ENCODE measurements at regions not wholly inside any gene's neighbourhood (a gene's known extent, or its start where the extent isn't known, plus 50 kb on each side); places are given as distances from the start of the nearest gene placed in this dataset.

GRCh38 chr12:98424726-98425401, 90.5 kb upstream of the TMPO start:
- DNase-seq, result peak; percentile 76
- no peaks in the 10 kb centered on the region for H3K36me3 Mint-ChIP-seq (ENCODE audit: low read depth)
- no peak overlapping the region for H3K27ac Mint-ChIP-seq
- intact Hi-C loops (cut with micrococcal nuclease), result loop anchor here (1.0 to 5.0 kb wide), 8 partner anchors 62 to 573 kb away; partner anchors contain the start of genes APAF1, IKBIP and SLC25A3
- H3K4me1 Mint-ChIP-seq (ENCODE audit: low read depth), result peaks cover 4% of the 10 kb centered on the region
- CTCF ChIA-PET, result interaction anchor here (0.7 to 1.7 kb wide), 3 partner anchors 11 to 24 kb away, joined by 3 to 7 read pairs (median 4); no protein-coding TSS in a partner anchor
- H3K27me3 Mint-ChIP-seq (ENCODE audit: low read depth), result no peaks in the 10 kb centered on the region
- no peak overlapping the region for H3K4me3 Mint-ChIP-seq
- no peaks in the 10 kb centered on the region for H3K9me3 Mint-ChIP-seq

GRCh38 chr12:98425859-98426258, 89.5 kb upstream of the TMPO start:
- CTCF ChIA-PET, result interaction anchor here (0.6 to 1.4 kb wide), 5 partner anchors 10 to 1753 kb away, joined by 3 to 5 read pairs (median 3); no protein-coding TSS in a partner anchor
- intact Hi-C loops (cut with micrococcal nuclease), result loop anchor here (1.0 to 5.0 kb wide), 8 partner anchors 61 to 572 kb away; partner anchors contain the start of genes APAF1, IKBIP and SLC25A3
- peaks cover 4% of the 10 kb centered on the region for H3K4me1 Mint-ChIP-seq (ENCODE audit: low read depth)
- DNase-seq, result no peak
- H3K9me3 Mint-ChIP-seq, result no peaks in the 10 kb centered on the region
- H3K27ac Mint-ChIP-seq, result no peak overlapping the region
- H3K27me3 Mint-ChIP-seq (ENCODE audit: low read depth), result no peaks in the 10 kb centered on the region
- H3K4me3 Mint-ChIP-seq, result no peak overlapping the region
- H3K36me3 Mint-ChIP-seq (ENCODE audit: low read depth), result no peaks in the 10 kb centered on the region

GRCh38 chr12:98431089-98431488, 84.3 kb upstream of the TMPO start:
- no peak overlapping the region for H3K4me3 Mint-ChIP-seq
- peaks cover 11% of the 10 kb centered on the region for H3K27me3 Mint-ChIP-seq (ENCODE audit: low read depth)
- peaks cover 3% of the 10 kb centered on the region for H3K9me3 Mint-ChIP-seq
- CTCF ChIA-PET, result no interaction called here
- no peaks in the 10 kb centered on the region for H3K4me1 Mint-ChIP-seq (ENCODE audit: low read depth)
- DNase-seq, result no peak
- no peaks in the 10 kb centered on the region for H3K36me3 Mint-ChIP-seq (ENCODE audit: low read depth)
- intact Hi-C loops (cut with micrococcal nuclease), result no loop called here
- no peak overlapping the region for H3K27ac Mint-ChIP-seq

- Mint-ChIP-seq H3K36me3 (ENCODE audit: low read depth) (no peaks in the 10 kb centered on the region), H3K4me3 (no peak overlapping the region), H3K9me3 (peaks cover 3% of the 10 kb centered on the region), H3K4me1 (ENCODE audit: low read depth) (no peaks in the 10 kb centered on the region), H3K27ac (no peak overlapping the region), H3K27me3 (ENCODE audit: low read depth) (peaks cover 28% of the 10 kb centered on the region)
- no peak for DNase-seq
- CTCF ChIA-PET, result no interaction called here
- intact Hi-C loops (cut with micrococcal nuclease), result no loop called here
These were observed 78.2 kb upstream of the TMPO start for GRCh38 chr12:98437166-98437565.

GRCh38 chr12:98437806-98438595, 77.4 kb upstream of the TMPO start:
- DNase-seq, result no peak
- Mint-ChIP-seq H3K4me3 (no peak overlapping the region), H3K4me1 (ENCODE audit: low read depth) (no peaks in the 10 kb centered on the region), H3K27ac (no peak overlapping the region), H3K36me3 (ENCODE audit: low read depth) (no peaks in the 10 kb centered on the region), H3K27me3 (ENCODE audit: low read depth) (peaks cover 28% of the 10 kb centered on the region), H3K9me3 (peaks cover 3% of the 10 kb centered on the region)
- CTCF ChIA-PET, result interaction anchor here (0.6 kb wide), 1 partner anchor 374 kb away, joined by 4 read pairs; no protein-coding TSS in a partner anchor
- intact Hi-C loops (cut with micrococcal nuclease), result no loop called here

- intact Hi-C loops (cut with micrococcal nuclease), result no loop called here
- H3K27ac Mint-ChIP-seq, result no peak overlapping the region
- H3K27me3 Mint-ChIP-seq (ENCODE audit: low read depth), result peaks cover 28% of the 10 kb centered on the region
- H3K4me1 Mint-ChIP-seq (ENCODE audit: low read depth), result no peaks in the 10 kb centered on the region
- CTCF ChIA-PET, result no interaction called here
- no peak overlapping the region for H3K4me3 Mint-ChIP-seq
- no peaks in the 10 kb centered on the region for H3K36me3 Mint-ChIP-seq (ENCODE audit: low read depth)
- no peak for DNase-seq
- peaks cover 3% of the 10 kb centered on the region for H3K9me3 Mint-ChIP-seq
These were observed 76.6 kb upstream of the TMPO start for GRCh38 chr12:98438656-98439230.

GRCh38 chr12:98439471-98439951, 75.9 kb upstream of the TMPO start:
- Mint-ChIP-seq H3K36me3 (ENCODE audit: low read depth) (no peaks in the 10 kb centered on the region), H3K9me3 (peaks cover 3% of the 10 kb centered on the region), H3K27ac (no peak overlapping the region), H3K27me3 (ENCODE audit: low read depth) (peaks cover 28% of the 10 kb centered on the region), H3K4me1 (ENCODE audit: low read depth) (no peaks in the 10 kb centered on the region), H3K4me3 (no peak overlapping the region)
- CTCF ChIA-PET, result no interaction called here
- intact Hi-C loops (cut with micrococcal nuclease), result no loop called here
- no peak for DNase-seq

GRCh38 chr12:98439981-98440581, 75.3 kb upstream of the TMPO start:
- H3K36me3 Mint-ChIP-seq (ENCODE audit: low read depth), result no peaks in the 10 kb centered on the region
- no peak overlapping the region for H3K27ac Mint-ChIP-seq
- CTCF ChIA-PET, result no interaction called here
- peak; percentile 11 for DNase-seq
- intact Hi-C loops (cut with micrococcal nuclease), result no loop called here
- no peaks in the 10 kb centered on the region for H3K4me1 Mint-ChIP-seq (ENCODE audit: low read depth)
- H3K4me3 Mint-ChIP-seq, result no peak overlapping the region
- H3K27me3 Mint-ChIP-seq (ENCODE audit: low read depth), result peaks cover 25% of the 10 kb centered on the region
- H3K9me3 Mint-ChIP-seq, result peaks cover 3% of the 10 kb centered on the region

GRCh38 chr12:98446060-98446459, 69.3 kb upstream of the TMPO start:
- Mint-ChIP-seq H3K4me1 (ENCODE audit: low read depth) (no peaks in the 10 kb centered on the region), H3K36me3 (ENCODE audit: low read depth) (no peaks in the 10 kb centered on the region), H3K27me3 (ENCODE audit: low read depth) (peaks cover 9% of the 10 kb centered on the region), H3K4me3 (no peak overlapping the region), H3K27ac (no peak overlapping the region), H3K9me3 (no peaks in the 10 kb centered on the region)
- DNase-seq, result no peak
- CTCF ChIA-PET, result no interaction called here
- intact Hi-C loops (cut with micrococcal nuclease), result no loop called here

- no peak for DNase-seq
- H3K27ac Mint-ChIP-seq, result no peak overlapping the region
- no peaks in the 10 kb centered on the region for H3K36me3 Mint-ChIP-seq (ENCODE audit: low read depth)
- H3K4me1 Mint-ChIP-seq (ENCODE audit: low read depth), result no peaks in the 10 kb centered on the region
- intact Hi-C loops (cut with micrococcal nuclease), result no loop called here
- CTCF ChIA-PET, result no interaction called here
- H3K9me3 Mint-ChIP-seq, result no peaks in the 10 kb centered on the region
- peaks cover 8% of the 10 kb centered on the region for H3K27me3 Mint-ChIP-seq (ENCODE audit: low read depth)
- H3K4me3 Mint-ChIP-seq, result no peak overlapping the region
These were observed 68.7 kb upstream of the TMPO start for GRCh38 chr12:98446682-98447081.

- Mint-ChIP-seq H3K4me3 (no peak overlapping the region), H3K9me3 (no peaks in the 10 kb centered on the region), H3K4me1 (ENCODE audit: low read depth) (peaks cover 7% of the 10 kb centered on the region), H3K27ac (no peak overlapping the region), H3K27me3 (ENCODE audit: low read depth) (peaks cover 9% of the 10 kb centered on the region), H3K36me3 (ENCODE audit: low read depth) (no peaks in the 10 kb centered on the region)
- intact Hi-C loops (cut with micrococcal nuclease), result no loop called here
- CTCF ChIA-PET, result no interaction called here
- DNase-seq, result no peak
These were observed 65.8 kb upstream of the TMPO start for GRCh38 chr12:98449584-98449983.

- intact Hi-C loops (cut with micrococcal nuclease), result no loop called here
- no peak for DNase-seq
- peaks cover 26% of the 10 kb centered on the region for H3K27me3 Mint-ChIP-seq (ENCODE audit: low read depth)
- peaks cover 12% of the 10 kb centered on the region for H3K4me1 Mint-ChIP-seq (ENCODE audit: low read depth)
- no peaks in the 10 kb centered on the region for H3K36me3 Mint-ChIP-seq (ENCODE audit: low read depth)
- no peak overlapping the region for H3K27ac Mint-ChIP-seq
- H3K9me3 Mint-ChIP-seq, result no peaks in the 10 kb centered on the region
- H3K4me3 Mint-ChIP-seq, result no peak overlapping the region
- CTCF ChIA-PET, result no interaction called here
These were observed 62.3 kb upstream of the TMPO start for GRCh38 chr12:98453070-98453469.
